T-helper 1 cell treated with Interleukin-12 subunit alpha and Interleukin-12 subunit beta and Interleukin-4 antibody, amounts not matched to agents 30 μg/mL and 1 μg/mL, for 36 hours (primary cell): ENCODE measurements at regions not wholly inside any gene's neighbourhood (a gene's known extent, or its start where the extent isn't known, plus 50 kb on each side); places are given as distances from the start of the nearest gene placed in this dataset.

Experiments used
- H3K27ac Mint-ChIP-seq: one replicate; pipeline ENCODE4 v1.8.0; 2021; ENCODE audit warnings: mild to moderate bottlenecking, mixed read lengths
- H3K27me3 Mint-ChIP-seq: one replicate; pipeline ENCODE4 v1.8.0; 2021; ENCODE audit warnings: low read depth, mixed read lengths
- H3K36me3 Mint-ChIP-seq: one replicate; pipeline ENCODE4 v1.8.0; 2021; ENCODE audit warnings: low read depth, mixed read lengths
- H3K4me1 Mint-ChIP-seq: one replicate; pipeline ENCODE4 v1.8.0; 2021; ENCODE audit warnings: low read depth, mixed read lengths
- H3K4me3 Mint-ChIP-seq: one replicate; pipeline ENCODE4 v1.8.0; 2021; ENCODE audit warnings: mild to moderate bottlenecking, moderate library complexity, mixed read lengths
- H3K9me3 Mint-ChIP-seq: one replicate; pipeline ENCODE4 v1.8.0; 2021; ENCODE audit warnings: mixed read lengths

DNA sequence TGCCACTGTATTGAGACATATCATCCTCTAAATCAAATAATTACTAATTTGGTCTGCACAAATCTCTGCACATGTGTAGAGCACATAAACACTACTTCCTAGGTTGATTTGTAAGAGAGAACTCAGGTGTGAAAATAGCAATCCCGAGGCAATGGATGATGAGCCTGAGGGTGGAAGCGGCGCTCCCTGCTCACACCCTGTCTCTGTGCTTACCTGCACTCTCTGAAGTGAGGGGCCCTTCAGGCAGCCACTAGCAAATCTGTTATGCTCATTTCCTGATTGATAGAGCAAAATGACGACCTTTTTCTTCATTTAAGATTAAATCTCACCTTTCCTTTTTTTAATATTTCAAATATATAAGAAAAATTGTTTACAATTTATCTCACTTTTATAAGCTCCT, 1995.7 kb upstream of the AGA start:
- Mint-ChIP-seq H3K36me3 (no peaks in the 10 kb centered on the region), H3K4me1 (no peaks in the 10 kb centered on the region), H3K4me3 (no peak overlapping the region), H3K27me3 (no peaks in the 10 kb centered on the region), H3K9me3 (peaks cover 7% of the 10 kb centered on the region), H3K27ac (no peak overlapping the region)

DNA sequence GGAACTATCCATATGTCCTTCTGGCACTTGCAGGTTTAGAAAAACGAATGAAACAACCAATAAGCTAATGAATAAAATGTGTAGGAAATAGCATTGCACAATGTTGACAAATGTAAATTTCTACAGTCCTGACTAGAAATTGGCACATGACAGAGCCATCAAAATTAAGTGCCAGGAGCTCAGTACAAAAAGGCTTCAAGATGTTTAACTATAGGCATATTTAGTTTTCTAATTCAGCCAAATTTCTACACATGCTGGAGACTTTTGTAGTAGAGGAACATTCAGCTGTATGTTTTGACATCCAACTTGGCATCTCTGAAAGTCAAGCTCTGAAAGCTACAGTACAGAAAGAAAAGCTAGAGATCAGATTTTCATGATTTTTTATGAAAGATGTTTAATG, 1999.4 kb upstream of the AGA start:
- H3K27ac Mint-ChIP-seq, result no peak overlapping the region
- peaks cover 16% of the 10 kb centered on the region for H3K9me3 Mint-ChIP-seq
- H3K27me3 Mint-ChIP-seq, result no peaks in the 10 kb centered on the region
- H3K4me3 Mint-ChIP-seq, result no peak overlapping the region
- H3K36me3 Mint-ChIP-seq, result no peaks in the 10 kb centered on the region
- H3K4me1 Mint-ChIP-seq, result no peaks in the 10 kb centered on the region

DNA sequence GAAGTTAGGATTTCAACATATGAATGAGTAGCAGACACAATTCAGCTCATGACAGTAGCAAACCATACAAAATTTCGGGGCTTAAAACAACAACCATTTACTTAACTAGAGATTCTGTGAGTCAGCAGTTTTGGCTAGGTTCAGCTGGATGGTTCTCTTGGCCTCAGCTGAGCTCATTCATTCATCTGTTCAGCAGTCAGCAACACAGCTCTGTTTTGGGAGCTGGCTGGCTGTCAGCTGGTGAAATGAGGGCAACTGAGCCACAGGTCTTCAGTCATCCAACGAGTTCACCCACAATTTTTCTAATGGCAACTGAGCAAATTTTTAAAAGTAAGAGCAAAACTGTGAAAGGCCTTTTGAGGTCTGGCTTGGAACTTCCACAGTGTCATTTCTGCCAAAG, 2005.1 kb upstream of the AGA start:
- Mint-ChIP-seq H3K27me3 (no peaks in the 10 kb centered on the region), H3K9me3 (peaks cover 9% of the 10 kb centered on the region), H3K36me3 (no peaks in the 10 kb centered on the region), H3K4me3 (no peak overlapping the region), H3K4me1 (no peaks in the 10 kb centered on the region), H3K27ac (no peak overlapping the region)

DNA sequence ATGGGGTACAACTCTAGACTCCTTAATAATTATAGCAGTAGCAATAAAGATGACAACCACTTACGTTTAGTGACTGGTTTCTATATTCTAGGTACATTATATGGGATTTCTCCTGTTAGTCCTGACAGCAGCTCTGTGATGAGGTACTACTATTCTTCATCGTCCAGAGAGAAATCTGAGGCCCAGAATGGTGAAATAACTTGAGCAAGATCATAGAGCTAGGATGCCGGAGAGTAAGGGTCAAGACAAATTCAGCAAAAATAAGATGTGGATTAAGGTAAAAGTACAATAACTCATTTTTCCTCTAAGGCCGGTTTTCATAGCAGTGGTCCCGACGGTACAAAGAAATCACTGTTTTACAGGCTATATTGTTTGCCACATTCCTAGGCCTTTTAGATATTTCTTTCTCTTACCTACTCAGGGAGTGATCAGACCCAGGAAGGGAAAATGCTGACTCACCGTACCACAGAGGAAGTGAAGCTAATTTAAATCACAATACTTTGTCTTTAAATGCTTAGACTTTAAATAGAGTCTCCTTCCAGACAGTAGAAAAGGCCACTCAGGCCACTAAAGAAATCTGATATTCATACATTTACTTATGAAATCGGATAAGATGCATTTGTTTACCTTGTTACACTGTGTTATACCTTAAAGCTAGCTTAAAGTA, 2023.0 kb upstream of the AGA start:
- H3K36me3 Mint-ChIP-seq, result no peaks in the 10 kb centered on the region
- H3K4me1 Mint-ChIP-seq, result no peaks in the 10 kb centered on the region
- peaks cover 8% of the 10 kb centered on the region for H3K9me3 Mint-ChIP-seq
- H3K27ac Mint-ChIP-seq, result no peak overlapping the region
- no peak overlapping the region for H3K4me3 Mint-ChIP-seq
- H3K27me3 Mint-ChIP-seq, result no peaks in the 10 kb centered on the region

DNA sequence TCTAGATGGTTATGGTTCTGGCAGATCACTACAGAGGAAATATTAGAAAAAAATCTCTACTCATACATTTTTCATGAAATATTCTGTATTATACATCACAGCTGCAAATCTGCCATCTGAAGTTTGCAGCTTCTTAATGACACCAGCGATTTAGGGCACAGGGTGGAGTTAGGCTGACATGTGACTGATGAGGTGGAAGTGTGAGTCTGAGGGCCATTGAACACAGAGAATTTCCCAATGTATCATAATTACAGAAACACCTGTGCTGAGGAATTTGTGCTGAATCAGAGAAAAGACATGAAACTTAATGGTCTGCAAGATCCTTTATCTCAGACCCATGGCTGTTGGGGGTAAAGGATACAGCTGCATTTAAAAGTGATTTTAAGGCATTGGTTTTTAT, 2025.6 kb upstream of the AGA start:
- no peak overlapping the region for H3K4me3 Mint-ChIP-seq
- H3K27me3 Mint-ChIP-seq, result no peaks in the 10 kb centered on the region
- H3K4me1 Mint-ChIP-seq, result no peaks in the 10 kb centered on the region
- peaks cover 7% of the 10 kb centered on the region for H3K9me3 Mint-ChIP-seq
- H3K36me3 Mint-ChIP-seq, result no peaks in the 10 kb centered on the region
- H3K27ac Mint-ChIP-seq, result no peak overlapping the region

DNA sequence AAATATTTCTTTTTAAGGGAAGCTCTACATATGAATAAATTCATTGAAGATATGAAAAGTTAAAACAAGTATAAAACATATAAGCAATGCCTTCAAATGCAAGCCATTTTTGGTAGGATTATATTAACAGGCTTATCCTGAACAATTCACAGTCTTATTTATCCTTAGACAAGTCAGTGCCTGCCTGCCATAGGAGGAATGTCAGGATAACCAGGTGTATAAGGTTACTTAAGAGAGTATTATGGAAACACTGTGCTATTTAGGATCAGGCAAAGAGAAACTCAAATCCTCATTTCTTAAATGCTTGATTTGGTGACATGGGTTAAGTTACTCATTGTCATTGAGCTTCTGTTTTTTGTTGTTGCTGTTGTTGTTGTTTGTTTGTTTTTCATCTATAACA, 2029.9 kb upstream of the AGA start:
- no peak overlapping the region for H3K4me3 Mint-ChIP-seq
- no peaks in the 10 kb centered on the region for H3K4me1 Mint-ChIP-seq
- H3K27ac Mint-ChIP-seq, result no peak overlapping the region

DNA sequence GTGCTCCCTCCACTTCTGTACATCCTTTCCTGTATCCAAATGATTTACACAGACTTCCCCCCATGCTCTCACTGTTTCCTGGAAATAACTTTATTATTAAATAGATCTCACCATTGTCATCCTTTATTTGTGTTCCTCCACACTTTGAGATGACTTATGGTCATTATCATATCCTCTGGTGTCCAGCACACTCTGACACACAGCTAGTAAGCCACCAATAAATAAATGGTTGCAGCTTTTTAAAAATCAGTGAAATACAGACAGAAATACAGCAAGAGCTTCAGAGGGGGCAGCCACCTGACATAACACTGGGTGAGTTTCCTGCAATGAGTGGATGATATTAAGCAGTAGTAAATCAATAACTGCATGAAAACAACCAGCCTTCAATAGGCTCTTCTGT, 2036.4 kb upstream of the AGA start:
- H3K4me3 Mint-ChIP-seq, result no peak overlapping the region
- H3K27ac Mint-ChIP-seq, result no peak overlapping the region
- no peaks in the 10 kb centered on the region for H3K36me3 Mint-ChIP-seq
- H3K9me3 Mint-ChIP-seq, result peaks cover 12% of the 10 kb centered on the region
- H3K27me3 Mint-ChIP-seq, result no peaks in the 10 kb centered on the region
- H3K4me1 Mint-ChIP-seq, result no peaks in the 10 kb centered on the region

More for the DNA sequence above, 2029.9 kb upstream of the AGA start:
- no peaks in the 10 kb centered on the region for H3K27me3 Mint-ChIP-seq
- H3K36me3 Mint-ChIP-seq, result no peaks in the 10 kb centered on the region
- peaks cover 6% of the 10 kb centered on the region for H3K9me3 Mint-ChIP-seq

DNA sequence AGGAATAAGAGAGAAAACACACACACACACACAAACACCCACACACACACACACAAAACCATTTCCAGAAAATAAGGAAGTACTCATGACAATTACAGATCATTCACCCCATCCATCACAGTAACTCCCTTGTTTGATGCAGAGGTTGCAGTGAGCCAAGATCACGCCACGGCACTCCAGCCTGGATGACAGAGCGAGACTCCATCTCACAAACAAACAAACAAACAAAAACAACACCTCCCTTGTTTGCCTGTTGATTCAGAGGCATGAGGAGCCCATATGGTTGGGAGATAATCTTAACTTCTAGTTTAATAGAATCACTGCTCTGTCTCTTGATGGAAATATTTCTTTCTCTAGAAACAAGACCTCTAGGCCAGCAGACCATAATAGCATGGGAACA, 2043.5 kb upstream of the AGA start:
- peaks cover 24% of the 10 kb centered on the region for H3K9me3 Mint-ChIP-seq
- no peaks in the 10 kb centered on the region for H3K27me3 Mint-ChIP-seq
- no peak overlapping the region for H3K4me3 Mint-ChIP-seq
- no peaks in the 10 kb centered on the region for H3K36me3 Mint-ChIP-seq
- no peak overlapping the region for H3K27ac Mint-ChIP-seq
- no peaks in the 10 kb centered on the region for H3K4me1 Mint-ChIP-seq

DNA sequence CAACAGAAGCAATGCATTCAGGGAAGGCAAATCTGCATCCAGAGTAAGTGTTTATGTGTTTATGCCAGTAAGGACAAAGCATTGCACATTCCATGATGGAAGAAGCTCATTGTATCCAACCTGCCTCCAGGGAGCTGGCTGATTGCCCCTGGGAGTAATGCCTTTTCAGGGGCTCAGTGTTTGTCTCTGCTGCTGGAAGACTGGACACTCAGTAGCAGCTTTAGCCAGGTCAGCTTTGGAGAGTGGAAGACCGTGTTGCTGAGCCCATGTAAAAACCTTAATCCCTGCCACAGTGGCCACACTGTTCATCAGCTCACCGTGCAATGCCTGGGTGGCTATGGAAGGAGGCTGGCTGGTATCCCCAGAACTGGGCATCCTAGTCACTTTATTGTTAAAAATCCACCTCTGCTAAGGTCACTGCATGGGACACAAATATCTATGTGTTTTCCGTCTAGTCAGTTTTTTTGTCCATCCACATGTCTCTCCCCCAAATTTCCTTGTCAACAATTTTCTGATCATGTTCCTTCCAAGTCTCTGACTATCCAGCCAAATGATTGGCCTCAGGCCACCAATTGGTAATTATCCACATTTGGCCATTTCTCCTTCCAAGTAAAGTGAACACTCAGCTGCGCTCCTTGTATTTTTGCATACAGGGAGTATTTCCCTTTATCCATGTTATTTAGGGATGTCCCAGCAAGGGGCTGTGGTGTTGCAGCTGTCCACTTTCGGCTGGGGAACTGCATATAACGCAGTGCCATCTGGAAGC, 2044.5 kb upstream of the AGA start:
- Mint-ChIP-seq H3K27ac (no peak overlapping the region), H3K4me3 (no peak overlapping the region), H3K36me3 (no peaks in the 10 kb centered on the region), H3K27me3 (no peaks in the 10 kb centered on the region), H3K4me1 (no peaks in the 10 kb centered on the region), H3K9me3 (peaks cover 22% of the 10 kb centered on the region)

DNA sequence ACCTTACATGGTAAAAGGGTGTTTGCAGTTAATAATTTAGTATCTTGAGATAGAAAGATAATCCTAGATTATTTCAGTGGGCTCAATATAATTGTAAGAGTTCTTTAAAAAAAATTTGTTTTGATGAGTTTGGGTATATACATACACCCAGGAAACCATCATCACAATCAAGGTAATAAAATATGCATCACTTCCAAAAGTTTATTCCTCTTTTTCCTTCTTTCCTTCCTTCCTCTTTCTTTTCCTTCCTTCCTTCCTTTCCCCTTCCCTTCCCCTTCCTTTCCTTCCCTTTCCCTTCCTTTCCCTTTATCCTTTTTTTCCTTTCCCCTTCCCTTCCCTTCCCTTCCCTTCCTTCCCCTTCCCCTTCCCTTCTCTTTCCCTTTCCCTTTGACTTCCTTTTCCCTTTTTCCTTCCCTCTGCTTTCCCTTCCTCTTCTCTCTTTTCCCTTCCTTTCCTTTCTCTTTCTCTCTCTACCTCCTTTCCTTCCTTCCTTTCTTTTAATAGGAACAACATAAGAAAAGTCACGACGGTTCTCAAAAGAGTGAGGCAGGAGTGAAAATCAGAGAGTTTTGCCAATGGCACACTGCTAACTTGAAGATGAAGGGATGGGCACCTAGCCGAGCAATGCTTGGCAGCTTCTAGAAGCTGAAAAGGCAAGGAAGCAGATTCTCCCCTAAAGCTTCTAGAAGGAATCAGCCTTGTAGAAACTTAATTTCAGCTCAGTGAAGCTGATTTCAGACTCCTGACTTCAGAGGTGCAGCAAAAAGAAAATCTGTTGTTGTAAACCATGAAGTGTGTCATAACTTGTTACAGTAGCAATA, 2050.2 kb upstream of the AGA start:
- H3K27ac Mint-ChIP-seq, result no peak overlapping the region
- H3K4me3 Mint-ChIP-seq, result no peak overlapping the region
- no peaks in the 10 kb centered on the region for H3K36me3 Mint-ChIP-seq
- no peaks in the 10 kb centered on the region for H3K27me3 Mint-ChIP-seq
- H3K9me3 Mint-ChIP-seq, result peaks cover 23% of the 10 kb centered on the region
- H3K4me1 Mint-ChIP-seq, result no peaks in the 10 kb centered on the region

DNA sequence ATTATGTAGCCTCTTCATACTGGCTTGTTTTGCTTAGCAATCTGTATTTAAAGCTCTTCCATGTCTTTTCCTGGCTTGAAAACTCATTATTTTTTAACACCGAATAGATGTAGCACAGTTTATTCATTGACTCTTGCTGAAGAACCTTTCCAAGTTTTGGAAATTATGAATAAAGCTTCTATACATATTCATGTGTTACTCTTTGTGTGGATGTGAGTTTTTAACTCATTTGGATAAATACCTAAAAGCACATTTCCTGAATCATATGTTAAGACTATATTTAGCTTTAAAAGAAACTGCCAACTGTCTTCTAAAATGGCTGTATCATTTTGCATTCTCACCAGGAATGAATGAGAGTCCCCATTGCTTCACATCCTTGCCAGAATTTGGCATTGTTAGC, 2061.7 kb upstream of the AGA start:
- no peaks in the 10 kb centered on the region for H3K36me3 Mint-ChIP-seq
- no peaks in the 10 kb centered on the region for H3K27me3 Mint-ChIP-seq
- H3K27ac Mint-ChIP-seq, result no peak overlapping the region
- peaks cover 11% of the 10 kb centered on the region for H3K9me3 Mint-ChIP-seq
- H3K4me1 Mint-ChIP-seq, result no peaks in the 10 kb centered on the region
- no peak overlapping the region for H3K4me3 Mint-ChIP-seq

DNA sequence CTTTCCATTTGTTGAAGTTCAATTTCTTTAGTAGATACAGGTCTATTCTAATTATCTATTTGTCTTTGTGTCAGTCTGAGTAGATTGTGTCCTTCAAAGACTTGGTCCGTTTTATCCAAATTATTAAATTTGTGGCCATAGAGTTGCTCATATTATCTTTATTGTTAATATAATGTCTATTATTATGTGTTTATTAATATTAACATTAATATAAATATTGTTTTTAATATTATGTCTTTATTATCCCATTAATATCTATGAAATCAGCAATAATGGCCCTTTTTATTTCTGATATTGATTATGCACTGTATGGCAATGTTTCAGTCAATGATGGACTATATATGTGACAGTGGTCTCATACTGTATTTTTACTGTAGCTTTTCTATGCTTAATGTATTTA, 2067.3 kb upstream of the AGA start:
- H3K4me3 Mint-ChIP-seq, result no peak overlapping the region
- no peaks in the 10 kb centered on the region for H3K36me3 Mint-ChIP-seq
- peaks cover 7% of the 10 kb centered on the region for H3K9me3 Mint-ChIP-seq
- no peaks in the 10 kb centered on the region for H3K27me3 Mint-ChIP-seq
- no peaks in the 10 kb centered on the region for H3K4me1 Mint-ChIP-seq
- H3K27ac Mint-ChIP-seq, result no peak overlapping the region

DNA sequence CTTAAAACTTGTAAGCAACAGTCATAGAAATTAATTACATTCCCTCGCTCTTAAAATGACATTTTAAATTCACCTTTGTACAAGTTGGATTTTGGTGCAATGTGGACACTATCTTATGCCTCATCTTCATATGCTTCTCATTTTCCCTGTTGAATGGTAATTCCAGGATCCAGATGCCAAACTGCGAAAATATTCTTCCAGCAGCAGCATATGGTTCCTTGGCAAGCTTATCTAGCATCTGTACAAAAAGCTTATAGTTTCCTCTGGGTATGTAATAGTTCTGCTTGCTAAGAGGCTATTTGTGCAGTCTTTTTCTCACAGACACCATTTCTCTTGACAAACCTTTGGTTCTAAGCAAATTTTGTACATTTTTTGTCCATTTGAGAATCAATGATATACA, 2079.7 kb upstream of the AGA start:
- Mint-ChIP-seq H3K9me3 (peaks cover 14% of the 10 kb centered on the region), H3K4me3 (no peak overlapping the region), H3K27ac (no peak overlapping the region)

DNA sequence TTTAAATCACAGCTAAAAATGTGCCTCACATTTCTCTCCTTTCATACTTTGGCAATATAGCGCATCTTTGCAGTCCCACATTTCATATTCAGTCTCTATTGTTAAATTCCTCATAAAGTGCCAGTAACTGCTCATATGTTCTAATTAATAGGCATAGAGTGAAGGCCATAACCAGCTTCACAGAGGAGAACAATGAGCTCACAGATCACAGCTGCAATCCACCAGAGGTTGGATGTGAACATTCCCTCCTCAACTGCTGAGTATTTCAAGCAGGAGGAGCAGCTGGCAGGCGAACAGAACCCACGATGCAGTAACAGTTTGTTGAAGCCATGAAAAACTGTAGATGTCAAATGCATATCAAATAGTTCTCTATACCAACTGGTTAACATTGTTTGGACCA, 2088.7 kb upstream of the AGA start:
- no peak overlapping the region for H3K4me3 Mint-ChIP-seq
- H3K27ac Mint-ChIP-seq, result no peak overlapping the region
- H3K27me3 Mint-ChIP-seq, result no peaks in the 10 kb centered on the region
- peaks cover 14% of the 10 kb centered on the region for H3K9me3 Mint-ChIP-seq
- no peaks in the 10 kb centered on the region for H3K36me3 Mint-ChIP-seq
- no peaks in the 10 kb centered on the region for H3K4me1 Mint-ChIP-seq

More for the DNA sequence above, 2079.7 kb upstream of the AGA start:
- Mint-ChIP-seq H3K4me1 (no peaks in the 10 kb centered on the region), H3K27me3 (no peaks in the 10 kb centered on the region), H3K36me3 (no peaks in the 10 kb centered on the region)

DNA sequence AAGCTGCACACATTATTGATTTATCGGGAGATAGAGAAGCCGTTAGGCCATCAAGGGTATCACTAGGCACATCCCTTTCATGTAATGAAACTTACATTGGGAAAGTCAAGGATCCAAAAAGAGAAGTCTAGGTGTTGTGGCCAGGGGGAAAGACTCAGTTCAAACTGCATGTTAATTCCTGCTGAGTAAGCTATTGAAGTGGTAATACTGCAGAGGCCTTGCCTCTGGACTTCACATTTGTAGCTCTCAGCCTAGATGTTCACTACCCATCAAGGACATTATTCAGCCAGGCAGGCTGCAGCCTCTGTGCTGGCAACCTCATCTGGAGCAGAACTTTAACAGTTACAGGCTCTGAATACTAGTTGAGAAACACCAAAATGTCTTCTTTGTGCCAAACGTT, 2094.5 kb upstream of the AGA start:
- Mint-ChIP-seq H3K9me3 (no peaks in the 10 kb centered on the region), H3K4me3 (no peak overlapping the region), H3K27ac (no peak overlapping the region), H3K27me3 (no peaks in the 10 kb centered on the region), H3K4me1 (no peaks in the 10 kb centered on the region), H3K36me3 (no peaks in the 10 kb centered on the region)
